Mesodermal cell (in vitro differentiated cells): ENCODE measurements at regions not wholly inside any gene's neighbourhood (a gene's known extent, or its start where the extent isn't known, plus 50 kb on each side); places are given as distances from the start of the nearest gene placed in this dataset.

Experiments used
- H3K27ac ChIP-seq: 2 replicates; pipeline ENCODE4 v1.7.0; 2013; ENCODE audit warnings: mild to moderate bottlenecking, low read depth, low read length, moderate library complexity; ENCODE audit not compliant: severe bottlenecking
- H3K36me3 ChIP-seq: 2 replicates; pipeline ENCODE4 v1.7.1; 2013; ENCODE audit warnings: mild to moderate bottlenecking, low read length, moderate library complexity; ENCODE audit not compliant: control insufficient read depth, insufficient read depth
- H3K4me1 ChIP-seq: one replicate; pipeline ENCODE4 v1.7.1; 2013; ENCODE audit warnings: mild to moderate bottlenecking, low read length; ENCODE audit not compliant: insufficient read depth, control insufficient read depth, poor library complexity, severe bottlenecking
- H3K4me3 ChIP-seq: 2 replicates; pipeline ENCODE4 v1.7.0; 2013; ENCODE audit warnings: low read length, control low read depth, mild to moderate bottlenecking; ENCODE audit not compliant: insufficient read depth, poor library complexity, severe bottlenecking; ENCODE audit errors: extremely low read depth
- H3K9me3 ChIP-seq: 2 replicates; pipeline ENCODE4 v1.7.1; 2013; ENCODE audit warnings: mild to moderate bottlenecking, low read length, moderate library complexity; ENCODE audit not compliant: control insufficient read depth
- WGBS, 2 experiments: methylation state at CpG; one replicate each; pipeline ENCODE4 v1.1.5; 2013; ENCODE audit warnings: missing lambda C conversion rate in 2 of 2; ENCODE audit not compliant: insufficient coverage in 2 of 2; 5-methylcytosine and 5-hydroxymethylcytosine counted together

GRCh38 chr20:39574061-39574460, 611.9 kb downstream of the DHX35 start:
- no peak overlapping the region for H3K27ac ChIP-seq
- no peak overlapping the region for H3K4me3 ChIP-seq
- 90 to 100% methylated on average over 1 to 2 of the region's 2 CpGs for WGBS, 2 experiments
- H3K36me3 ChIP-seq, result no peaks in the 10 kb centered on the region
- peaks cover 6% of the 10 kb centered on the region for H3K4me1 ChIP-seq
- peaks cover 4% of the 10 kb centered on the region for H3K9me3 ChIP-seq

- Histone ChIP-seq H3K9me3 (peaks cover 4% of the 10 kb centered on the region), H3K27ac (no peak overlapping the region), H3K4me3 (no peak overlapping the region), H3K36me3 (no peaks in the 10 kb centered on the region), H3K4me1 (no peaks in the 10 kb centered on the region)
- 67 to 92% methylated on average over 2 of the region's 5 CpGs for WGBS, 2 experiments
These were observed 609.0 kb downstream of the DHX35 start for GRCh38 chr20:39571171-39571570.

- H3K36me3 ChIP-seq, result no peaks in the 10 kb centered on the region
- H3K4me3 ChIP-seq, result no peak overlapping the region
- 80% methylated on average over 1 of the region's 1 CpG; no CpG with 5 or more reads in 1 of the 2 experiments for WGBS, 2 experiments
- H3K9me3 ChIP-seq, result no peaks in the 10 kb centered on the region
- H3K27ac ChIP-seq, result no peak overlapping the region
- no peaks in the 10 kb centered on the region for H3K4me1 ChIP-seq
These were observed 606.0 kb downstream of the DHX35 start for GRCh38 chr20:39568109-39568508.

GRCh38 chr20:39563349-39563748, 601.2 kb downstream of the DHX35 start:
- Histone ChIP-seq H3K27ac (no peak overlapping the region), H3K4me1 (no peaks in the 10 kb centered on the region), H3K36me3 (no peaks in the 10 kb centered on the region), H3K9me3 (no peaks in the 10 kb centered on the region), H3K4me3 (no peak overlapping the region)
- WGBS, 2 experiments, result 78 to 84% methylated on average over 3 of the region's 4 CpGs

- WGBS, 2 experiments, result 100% methylated on average over 2 of the region's 3 CpGs; no CpG with 5 or more reads in 1 of the 2 experiments
- Histone ChIP-seq H3K4me1 (no peaks in the 10 kb centered on the region), H3K27ac (no peak overlapping the region), H3K9me3 (no peaks in the 10 kb centered on the region), H3K4me3 (no peak overlapping the region), H3K36me3 (no peaks in the 10 kb centered on the region)
These were observed 592.2 kb downstream of the DHX35 start for GRCh38 chr20:39554341-39554740.

- H3K27ac ChIP-seq, result no peak overlapping the region
- peaks cover under 1% of the 10 kb centered on the region for H3K4me1 ChIP-seq
- H3K36me3 ChIP-seq, result no peaks in the 10 kb centered on the region
- H3K9me3 ChIP-seq, result no peaks in the 10 kb centered on the region
- no peak overlapping the region for H3K4me3 ChIP-seq
- WGBS, 2 experiments, result 80 to 83% methylated on average over 1 of the region's 2 CpGs
These were observed 591.0 kb downstream of the DHX35 start for GRCh38 chr20:39553120-39553519.

GRCh38 chr20:39549733-39550132, 587.6 kb downstream of the DHX35 start:
- no peaks in the 10 kb centered on the region for H3K9me3 ChIP-seq
- H3K27ac ChIP-seq, result no peak overlapping the region
- 86 to 97% methylated on average over 7 to 9 of the region's 9 CpGs for WGBS, 2 experiments
- H3K4me1 ChIP-seq, result peaks cover 12% of the 10 kb centered on the region
- no peak overlapping the region for H3K4me3 ChIP-seq
- H3K36me3 ChIP-seq, result no peaks in the 10 kb centered on the region

GRCh38 chr20:39547546-39548408, 585.6 kb downstream of the DHX35 start:
- peak overlapping the region; percentile 72 for H3K27ac ChIP-seq
- WGBS, 2 experiments, result 75 to 79% methylated on average over 5 of the region's 6 CpGs

GRCh38 chr20:39541136-39541803, 579.1 kb downstream of the DHX35 start:
- H3K9me3 ChIP-seq, result peaks cover 4% of the 10 kb centered on the region
- WGBS, 2 experiments, result no CpG with 5 or more reads among the region's 2 CpGs
- H3K4me3 ChIP-seq, result no peak overlapping the region
- no peak overlapping the region for H3K27ac ChIP-seq
- no peaks in the 10 kb centered on the region for H3K4me1 ChIP-seq
- H3K36me3 ChIP-seq, result no peaks in the 10 kb centered on the region

More at GRCh38 chr20:39547546-39548408, 585.6 kb downstream of the DHX35 start:
- no peak overlapping the region for H3K4me3 ChIP-seq
- H3K9me3 ChIP-seq, result peaks cover under 1% of the 10 kb centered on the region
- H3K36me3 ChIP-seq, result no peaks in the 10 kb centered on the region
- peaks cover 12% of the 10 kb centered on the region for H3K4me1 ChIP-seq

GRCh38 chr20:39538317-39538716, 576.2 kb downstream of the DHX35 start:
- Histone ChIP-seq H3K4me1 (no peaks in the 10 kb centered on the region), H3K9me3 (peaks cover 4% of the 10 kb centered on the region), H3K27ac (no peak overlapping the region), H3K4me3 (no peak overlapping the region), H3K36me3 (no peaks in the 10 kb centered on the region)

GRCh38 chr20:39535301-39535700, 573.2 kb downstream of the DHX35 start:
- WGBS, 2 experiments, result 100% methylated on average over 1 of the region's 1 CpG
- Histone ChIP-seq H3K4me1 (peaks cover 7% of the 10 kb centered on the region), H3K36me3 (no peaks in the 10 kb centered on the region), H3K27ac (no peak overlapping the region), H3K9me3 (no peaks in the 10 kb centered on the region), H3K4me3 (no peak overlapping the region)
